HepG2 (cell line): ENCODE measurements at regions not wholly inside any gene's neighbourhood (a gene's known extent, or its start where the extent isn't known, plus 50 kb on each side); places are given as distances from the start of the nearest gene placed in this dataset.

Experiments
- ATAC-seq: fragments of 200-7000 bp; cut with Tn5 transposase; 3 replicates; pipeline ENCODE4 v1.9.1; 2020; ENCODE audit warnings: mild to moderate bottlenecking, moderate library complexity
- BruUV-seq: library from RNA; stranded (reverse); fragments of 400-500 nt; replicated peaks from 2 replicates; lab custom pipeline; 2021; lab: Mats Ljungman, UMichigan
- CTCF ChIA-PET: fragments of 300-600 bp; formaldehyde crosslinking; extraction: SDS; loops from one replicate; lab custom pipeline; 2021; ENCODE audit warnings: low total read pairs, inconsistent platforms, low intra/inter-chr PET ratio; lab: Yijun Ruan, JAX
- POLR2A ChIA-PET: fragments of 350-600 bp; sonication (Branson Sonifier 250); formaldehyde crosslinking; loops from one replicate; lab custom pipeline; 2020; ENCODE audit warnings: antibody characterized with exemption, inconsistent platforms; lab: Yijun Ruan, JAX
- DNase-seq: peaks from one replicate; pipeline ENCODE4 v3.0.0-alpha.2; 2015; ENCODE audit warnings: low spot score
- FAIRE-seq: peaks from 3 replicates; lab custom pipeline; 2011; peaks lifted over from hg19 to GRCh38; lab: Jason Lieb, UNC
- H2AFZ ChIP-seq: one replicate; pipeline ENCODE4 v1.6.1; 2011; ENCODE audit warnings: low read length, inconsistent platforms
- H3K27ac ChIP-seq: fragments of 300-600 bp; 3 replicates; pipeline ENCODE4 v1.8.0; 2011; ENCODE audit warnings: mixed run types, mild to moderate bottlenecking, mixed read lengths, low read length, inconsistent platforms; ENCODE audit not compliant: insufficient read depth; ENCODE audit errors: extremely low read length
- H3K27me3 ChIP-seq, 2 experiments: fragments of 200-600 bp in 1 of 2; 2 replicates in 1 of 2; 3 replicates in 1 of 2; pipeline versions ENCODE4 v1.6.0 to v1.8.0; 2011; ENCODE audit warnings: low read length in 2 of 2, mild to moderate bottlenecking in 2 of 2, moderate library complexity in 2 of 2, inconsistent platforms in 1 of 2; ENCODE audit not compliant: insufficient read depth in 2 of 2, control insufficient read depth in 1 of 2
- H3K36me3 ChIP-seq, 2 experiments: fragments of 200-600 bp in 1 of 2; replicated peaks in 1 of 2; 2 replicates in 1 of 2; 3 replicates in 1 of 2; pipeline versions ENCODE4 v1.5.1 to v1.8.0; 2011; ENCODE audit warnings: low read length in 2 of 2, inconsistent platforms in 1 of 2; ENCODE audit not compliant: insufficient read depth in 2 of 2, control insufficient read depth in 1 of 2
- H3K4me1 ChIP-seq: 2 replicates; pipeline ENCODE4 v1.5.1; 2012; ENCODE audit warnings: low read length, inconsistent platforms; ENCODE audit not compliant: insufficient read depth
- H3K4me2 ChIP-seq: 2 replicates; pipeline ENCODE4 v1.6.0; 2011; ENCODE audit warnings: low read depth, low read length, inconsistent platforms
- H3K4me3 ChIP-seq, 3 experiments: fragments of 200-600 bp in 1 of 3; sonication (generic), shearing (Covaris generic) in 1 of 3; replicated peaks in 1 of 3; 2 replicates each; pipeline ENCODE4 v1.5.1; 2011 to 2016; ENCODE audit warnings: low read length in 3 of 3, inconsistent platforms in 2 of 3, low read depth in 2 of 3, mild to moderate bottlenecking in 2 of 3, control low read depth in 1 of 3, mixed read lengths in 1 of 3; ENCODE audit not compliant: insufficient read depth in 1 of 3
- H3K79me2 ChIP-seq: one replicate; pipeline ENCODE4 v1.6.1; 2011; ENCODE audit warnings: low read length, inconsistent platforms; ENCODE audit not compliant: insufficient read depth
- H3K9ac ChIP-seq: 2 replicates; pipeline ENCODE4 v1.6.0; 2011; ENCODE audit warnings: mild to moderate bottlenecking, low read depth, low read length, inconsistent platforms; ENCODE audit not compliant: insufficient read depth
- H3K9me3 ChIP-seq: 2 replicates; pipeline ENCODE4 v1.5.1; 2012; ENCODE audit warnings: mild to moderate bottlenecking, low read length
- H4K20me1 ChIP-seq: 2 replicates; pipeline ENCODE4 v1.6.0; 2011; ENCODE audit warnings: inconsistent platforms, mild to moderate bottlenecking, low read length, moderate library complexity; ENCODE audit not compliant: insufficient read depth
- CBX5 ChIP-seq: sonication (generic); formaldehyde crosslinking; IDR thresholded peaks from 2 replicates; pipeline ENCODE4 v1.4.0; 2020; ENCODE audit warnings: missing genetic modification reagents, borderline replicate concordance
- HDAC2 ChIP-seq: sonication (generic); formaldehyde crosslinking; IDR thresholded peaks from 2 replicates; pipeline ENCODE4 v1.4.0; 2020; ENCODE audit warnings: missing genetic modification reagents
- KDM6A ChIP-seq: IDR thresholded peaks from 2 replicates; pipeline ENCODE4 v1.6.1; 2016; ENCODE audit warnings: low read depth
- MEF2D ChIP-seq: sonication (generic); formaldehyde crosslinking; IDR thresholded peaks from 2 replicates; pipeline ENCODE4 v1.5.1; 2020; ENCODE audit warnings: mild to moderate bottlenecking, missing genetic modification reagents
- SOX13 ChIP-seq, 3 experiments: fragments of 450-650 bp in 1 of 3; sonication (generic) in 1 of 3; formaldehyde crosslinking in 1 of 3; IDR thresholded peaks in 2 of 3; conservative IDR thresholded peaks in 1 of 3; 2 replicates each; pipeline versions ENCODE4 v1.5.0 to v1.6.1; 2016 to 2020; ENCODE audit warnings: antibody characterized with exemption in 1 of 3, mild to moderate bottlenecking in 1 of 3, missing compliant biosample characterization in 1 of 3, missing genetic modification reagents in 1 of 3, moderate library complexity in 1 of 3
- SOX5 ChIP-seq: IDR thresholded peaks from 2 replicates; pipeline ENCODE4 v1.6.1; 2016; ENCODE audit warnings: borderline replicate concordance
- ZFY ChIP-seq: sonication (generic); formaldehyde crosslinking; IDR thresholded peaks from 2 replicates; pipeline ENCODE4 v1.4.0; 2020; ENCODE audit warnings: missing genetic modification reagents
- ZMAT3 ChIP-seq: sonication (generic); formaldehyde crosslinking; conservative IDR thresholded peaks from 2 replicates; pipeline ENCODE4 v1.7.0; 2021; ENCODE audit warnings: missing genetic modification reagents
- ZNF121 ChIP-seq: sonication (generic); formaldehyde crosslinking; IDR thresholded peaks from 2 replicates; pipeline ENCODE4 v1.5.0; 2020; ENCODE audit warnings: mild to moderate bottlenecking, missing genetic modification reagents
- ZNF430 ChIP-seq: sonication (generic); formaldehyde crosslinking; IDR thresholded peaks from 2 replicates; pipeline ENCODE4 v1.9.0; 2021; ENCODE audit warnings: mild to moderate bottlenecking, missing genetic modification reagents
- ZNF510 ChIP-seq: sonication (generic); formaldehyde crosslinking; IDR thresholded peaks from 2 replicates; pipeline ENCODE4 v1.4.0; 2020; ENCODE audit warnings: low read depth, mild to moderate bottlenecking, missing genetic modification reagents
- ZNF557 ChIP-seq: sonication (generic); formaldehyde crosslinking; IDR thresholded peaks from 2 replicates; pipeline ENCODE4 v1.4.0; 2020; ENCODE audit warnings: missing genetic modification reagents
- ZNF674 ChIP-seq: sonication (generic); formaldehyde crosslinking; IDR thresholded peaks from 2 replicates; pipeline ENCODE4 v1.5.0; 2020; ENCODE audit warnings: low read depth, mild to moderate bottlenecking, missing genetic modification reagents
- WGBS: methylation state at CpG from one replicate; pipeline ENCODE4 v1.1.6; 2017; ENCODE audit warnings: low lambda C conversion rate; 5-methylcytosine and 5-hydroxymethylcytosine counted together
- in situ Hi-C: cut with HindIII; loops from 2 replicates; pipeline ENCODE4 v1.10.0; 2017; ENCODE audit warnings: low pct_unique_long_range_greater_than_20kb; ENCODE audit not compliant: extremely low pct_ligation_motif_present
- intact Hi-C: fragments of 100-400 bp; cut with micrococcal nuclease; formaldehyde crosslinking; loops from one replicate; pipeline ENCODE4 v1.10.0; 2022; ENCODE audit not compliant: unreplicated experiment
- TF ChIP-seq, protein P1 (sequence below): sonication (generic); formaldehyde crosslinking; IDR thresholded peaks from 2 replicates; pipeline ENCODE4 v1.4.0; 2020; ENCODE audit warnings: missing genetic modification reagents, borderline replicate concordance
- TF ChIP-seq, protein P2 (sequence below): sonication (generic); formaldehyde crosslinking; conservative IDR thresholded peaks from 2 replicates; pipeline ENCODE4 v1.8.1; 2023; ENCODE audit warnings: missing genetic modification reagents

DNA sequence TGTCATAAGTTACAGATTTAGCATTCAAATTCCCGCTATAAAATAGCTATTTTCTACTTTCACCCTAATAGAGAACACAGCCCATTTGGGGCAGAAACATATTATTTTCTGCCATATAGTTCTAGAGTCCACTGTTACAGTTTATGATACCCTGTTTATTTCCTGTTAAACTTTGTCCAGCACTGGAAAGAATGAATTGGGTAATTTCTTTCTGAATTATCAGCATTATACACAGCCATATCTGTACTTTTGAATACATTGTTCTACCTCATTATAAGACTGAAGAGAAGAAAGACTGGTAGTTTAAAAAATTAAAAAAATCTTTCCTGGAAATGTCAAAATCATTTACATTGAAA, 332.1 kb downstream of the DIRAS2 start:
- DNase-seq = no peak
- Histone ChIP-seq H3K27ac (no peak overlapping the region), H2AFZ (no peak overlapping the region), H3K4me1 (no peaks in the 10 kb centered on the region), H3K9ac (no peak overlapping the region), H3K27me3 (0 out of 5 replicates have a peak, but pooled peaks cover 0 to under 1% of the 10 kb centered on the region in 2 experiments), H4K20me1 (no peaks in the 10 kb centered on the region), H3K36me3 (no peaks in the 10 kb centered on the region), H3K4me3 (no peak overlapping the region), H3K4me2 (no peak overlapping the region), H3K79me2 (no peaks in the 10 kb centered on the region), H3K9me3 (no peaks in the 10 kb centered on the region)
- ATAC-seq = no peak
- BruUV-seq = no TSS peak
- TF ChIP-seq SOX13 (IDR thresholded peaks at IDR 0.05) (no peak), SOX13 (CRISPR knock-in tag; conservative IDR thresholded peaks at IDR 0.05 in 1 of 2, IDR thresholded peaks at IDR 0.05 in 1 of 2) (no peak), MEF2D (CRISPR knock-in tag) (no peak), ZMAT3 (CRISPR knock-in tag) (no peak), ZNF121 (CRISPR knock-in tag) (no peak), HDAC2 (CRISPR knock-in tag) (no peak), ZNF430 (CRISPR knock-in tag) (no peak), ZNF674 (no peak), ZFY (CRISPR knock-in tag) (no peak), SOX5 (CRISPR knock-in tag) (no peak), ZNF510 (CRISPR knock-in tag) (no peak), ZNF557 (CRISPR knock-in tag) (no peak), KDM6A (CRISPR knock-in tag) (no peak), CBX5 (no peak)
- TF ChIP-seq, protein P1, sequence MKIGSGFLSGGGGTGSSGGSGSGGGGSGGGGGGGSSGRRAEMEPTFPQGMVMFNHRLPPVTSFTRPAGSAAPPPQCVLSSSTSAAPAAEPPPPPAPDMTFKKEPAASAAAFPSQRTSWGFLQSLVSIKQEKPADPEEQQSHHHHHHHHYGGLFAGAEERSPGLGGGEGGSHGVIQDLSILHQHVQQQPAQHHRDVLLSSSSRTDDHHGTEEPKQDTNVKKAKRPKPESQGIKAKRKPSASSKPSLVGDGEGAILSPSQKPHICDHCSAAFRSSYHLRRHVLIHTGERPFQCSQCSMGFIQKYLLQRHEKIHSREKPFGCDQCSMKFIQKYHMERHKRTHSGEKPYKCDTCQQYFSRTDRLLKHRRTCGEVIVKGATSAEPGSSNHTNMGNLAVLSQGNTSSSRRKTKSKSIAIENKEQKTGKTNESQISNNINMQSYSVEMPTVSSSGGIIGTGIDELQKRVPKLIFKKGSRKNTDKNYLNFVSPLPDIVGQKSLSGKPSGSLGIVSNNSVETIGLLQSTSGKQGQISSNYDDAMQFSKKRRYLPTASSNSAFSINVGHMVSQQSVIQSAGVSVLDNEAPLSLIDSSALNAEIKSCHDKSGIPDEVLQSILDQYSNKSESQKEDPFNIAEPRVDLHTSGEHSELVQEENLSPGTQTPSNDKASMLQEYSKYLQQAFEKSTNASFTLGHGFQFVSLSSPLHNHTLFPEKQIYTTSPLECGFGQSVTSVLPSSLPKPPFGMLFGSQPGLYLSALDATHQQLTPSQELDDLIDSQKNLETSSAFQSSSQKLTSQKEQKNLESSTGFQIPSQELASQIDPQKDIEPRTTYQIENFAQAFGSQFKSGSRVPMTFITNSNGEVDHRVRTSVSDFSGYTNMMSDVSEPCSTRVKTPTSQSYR (CRISPR knock-in tag) = no peak
- TF ChIP-seq, protein P2, sequence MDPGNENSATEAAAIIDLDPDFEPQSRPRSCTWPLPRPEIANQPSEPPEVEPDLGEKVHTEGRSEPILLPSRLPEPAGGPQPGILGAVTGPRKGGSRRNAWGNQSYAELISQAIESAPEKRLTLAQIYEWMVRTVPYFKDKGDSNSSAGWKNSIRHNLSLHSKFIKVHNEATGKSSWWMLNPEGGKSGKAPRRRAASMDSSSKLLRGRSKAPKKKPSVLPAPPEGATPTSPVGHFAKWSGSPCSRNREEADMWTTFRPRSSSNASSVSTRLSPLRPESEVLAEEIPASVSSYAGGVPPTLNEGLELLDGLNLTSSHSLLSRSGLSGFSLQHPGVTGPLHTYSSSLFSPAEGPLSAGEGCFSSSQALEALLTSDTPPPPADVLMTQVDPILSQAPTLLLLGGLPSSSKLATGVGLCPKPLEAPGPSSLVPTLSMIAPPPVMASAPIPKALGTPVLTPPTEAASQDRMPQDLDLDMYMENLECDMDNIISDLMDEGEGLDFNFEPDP = no peak
- ChIA-PET CTCF (no interaction called here), POLR2A (no interaction called here)
- FAIRE-seq = no peak
- in situ Hi-C loops (no loop called here), intact Hi-C loops (no loop called here)
- WGBS = 0% methylated on average over 1 of the region's 1 CpG
